ENCODE measurements at regions not wholly inside any gene's neighbourhood (a gene's known extent, or its start where the extent isn't known, plus 50 kb on each side); places are given as distances from the start of the nearest gene placed in this dataset.

DNA sequence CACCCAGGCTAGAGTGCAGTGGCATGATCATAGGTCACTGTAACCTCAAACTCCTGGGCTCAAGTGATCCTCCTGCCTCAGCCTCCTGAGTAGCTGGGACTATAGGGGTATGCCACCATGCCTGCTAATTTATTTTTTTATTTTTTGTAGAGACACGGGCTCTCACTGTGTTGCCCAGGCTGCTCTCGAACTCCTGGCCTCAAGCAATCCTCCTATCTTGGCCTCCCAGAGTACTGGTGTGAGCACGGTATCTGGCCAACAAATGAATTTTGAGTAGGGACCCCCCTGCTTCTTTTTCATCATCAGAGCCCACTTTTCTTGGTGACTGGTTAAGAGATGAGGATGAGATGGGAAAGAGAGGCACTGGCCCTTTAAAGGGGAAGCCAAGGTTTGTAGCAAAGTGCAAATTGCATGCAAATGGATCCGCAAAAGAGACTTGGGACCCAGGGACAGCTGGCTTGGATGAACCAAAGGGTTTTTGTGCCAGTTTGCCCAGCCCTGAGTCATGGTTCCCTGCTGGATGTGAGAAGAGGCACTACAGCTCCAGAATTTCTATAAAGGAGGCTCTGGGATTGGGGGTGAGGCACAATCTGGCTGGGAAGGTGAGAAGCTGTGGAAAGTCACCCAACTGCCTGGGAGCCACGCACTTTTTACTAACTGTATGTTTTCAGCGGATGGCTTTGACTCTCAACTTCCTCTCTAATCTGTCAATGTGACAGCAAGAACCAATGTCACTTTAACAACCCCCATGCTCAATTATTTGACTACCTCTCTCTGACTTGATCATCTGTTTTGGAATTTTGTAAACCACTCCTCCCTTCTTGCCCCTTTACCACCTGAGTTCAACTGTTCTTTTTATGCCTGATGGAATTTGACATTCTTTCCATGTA lies 58.7 kb upstream of the RNF24 start:
- DNase-seq (no peak), ATAC-seq (no peak)
- intact Hi-C loops (cut with DNase I, micrococcal nuclease), result no loop called here

GRCh38 chr20:4071178-4071693 lies 55.9 kb upstream of the RNF24 start:
- ATAC-seq (no peak), DNase-seq (no peak)
- intact Hi-C loops (cut with DNase I, micrococcal nuclease), result no loop called here

- ATAC-seq (no peak), DNase-seq (no peak)
- intact Hi-C loops (cut with DNase I, micrococcal nuclease), result no loop called here
Measured at GRCh38 chr20:4070323-4071177, 55.2 kb upstream of the RNF24 start.

GRCh38 chr20:4069751-4070150 lies 54.4 kb upstream of the RNF24 start:
- ATAC-seq, result no peak
- intact Hi-C loops (cut with DNase I, micrococcal nuclease), result no loop called here

DNA sequence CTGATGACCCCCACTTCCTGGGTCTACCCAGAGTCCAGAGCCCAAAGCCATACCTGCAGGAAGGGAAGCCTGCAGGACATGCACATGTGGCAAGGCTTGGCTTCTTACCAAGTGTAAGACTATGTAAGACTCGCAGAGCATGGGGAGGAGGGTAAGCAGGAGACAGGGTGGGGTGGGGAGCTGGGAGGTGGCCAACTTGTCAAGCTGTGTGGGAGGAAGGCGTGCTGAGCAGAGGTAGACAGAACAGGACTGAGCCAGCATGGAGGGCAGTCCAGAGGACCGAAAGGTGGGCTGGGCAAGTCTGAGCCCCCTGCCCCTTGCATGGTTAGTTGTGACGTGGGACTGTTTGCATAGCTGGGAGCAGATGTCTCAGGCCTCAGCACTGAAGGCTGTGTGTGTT lies 53.4 kb upstream of the RNF24 start:
- peak; percentile 53 for ATAC-seq
- intact Hi-C loops (cut with DNase I, micrococcal nuclease), result no loop called here
- no peak for DNase-seq

More at GRCh38 chr20:4069751-4070150, 54.4 kb upstream of the RNF24 start:
- no peak for DNase-seq

GRCh38 chr20:4067600-4068261 lies 52.4 kb upstream of the RNF24 start:
- no peak for DNase-seq
- no peak for ATAC-seq
- intact Hi-C loops (cut with DNase I, micrococcal nuclease), result no loop called here

DNA sequence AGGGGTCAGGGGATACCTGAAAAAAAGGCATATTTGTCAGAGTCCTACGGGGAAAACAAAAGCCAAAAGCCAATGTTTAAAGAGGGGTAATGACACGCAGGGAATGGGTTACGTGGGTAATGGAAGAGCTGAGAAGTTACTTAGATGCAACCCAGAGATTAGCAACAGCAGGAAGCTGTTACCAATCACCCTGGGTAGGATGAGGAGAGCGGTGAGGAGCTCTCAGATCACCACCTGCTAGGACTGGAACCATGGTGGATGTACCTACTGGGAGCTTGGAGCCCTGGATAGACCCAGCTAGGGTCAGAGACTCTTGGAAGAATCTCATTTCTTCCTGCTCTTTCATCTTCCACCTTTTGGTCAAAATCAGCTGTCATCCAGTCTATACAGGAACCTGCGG lies 51.2 kb upstream of the RNF24 start:
- ATAC-seq (no peak), DNase-seq (no peak)
- intact Hi-C loops (cut with DNase I, micrococcal nuclease), result no loop called here

- DNase-seq, result no peak
- no peak for ATAC-seq
Measured at GRCh38 chr20:4065391-4065844, 50.1 kb upstream of the RNF24 start.

More at GRCh38 chr20:4065391-4065844, 50.1 kb upstream of the RNF24 start:
- intact Hi-C loops (cut with DNase I, micrococcal nuclease), result no loop called here

Measured in left colon (tissue), 2 donors.